ENCODE measurements at regions not wholly inside any gene's neighbourhood (a gene's known extent, or its start where the extent isn't known, plus 50 kb on each side); places are given as distances from the start of the nearest gene placed in this dataset.
"Not testable (repeated sequence)": the region's sequence is repeated elsewhere in the genome, so short reads cannot be mapped to it uniquely, and the experiment has no call there.

GRCh38 chr12:5318874-5319273, 113.0 kb upstream of the NTF3 start:
- no peak for DNase-seq

- no peak for DNase-seq
Observed at GRCh38 chr12:5328669-5329517, 103.0 kb upstream of the NTF3 start.

- DNase-seq: no peak
Observed at GRCh38 chr12:5332551-5332950, 99.4 kb upstream of the NTF3 start.

GRCh38 chr12:5333096-5333495, 98.8 kb upstream of the NTF3 start:
- DNase-seq: no peak

- DNase-seq: no peak
Observed at GRCh38 chr12:5335069-5335468, 96.8 kb upstream of the NTF3 start.

GRCh38 chr12:5341086-5341485, 90.8 kb upstream of the NTF3 start:
- not testable (repeated sequence) for DNase-seq

- no peak for DNase-seq
Observed at GRCh38 chr12:5343711-5344110, 88.2 kb upstream of the NTF3 start.

- DNase-seq: no peak
Observed at GRCh38 chr12:5344131-5344530, 87.8 kb upstream of the NTF3 start.

- no peak for DNase-seq
Observed at GRCh38 chr12:5345534-5345933, 86.4 kb upstream of the NTF3 start.

- no peak for DNase-seq
Observed at GRCh38 chr12:5348057-5348456, 83.9 kb upstream of the NTF3 start.

- no peak for DNase-seq
Observed at GRCh38 chr12:5348491-5348890, 83.4 kb upstream of the NTF3 start.

GRCh38 chr12:5364036-5364770, 67.7 kb upstream of the NTF3 start:
- DNase-seq: no peak

- no peak for DNase-seq
Observed at GRCh38 chr12:5369298-5369697, 62.6 kb upstream of the NTF3 start.

- no peak for DNase-seq
Observed at GRCh38 chr12:5371631-5372030, 60.3 kb upstream of the NTF3 start.

GRCh38 chr12:5374713-5375112, 57.2 kb upstream of the NTF3 start:
- no peak for DNase-seq

GRCh38 chr12:5375547-5376295, 56.2 kb upstream of the NTF3 start:
- DNase-seq: no peak

- DNase-seq: no peak
Observed at GRCh38 chr12:5376591-5377207, 55.2 kb upstream of the NTF3 start.

- DNase-seq: no peak
Observed at GRCh38 chr12:5377997-5378592, 53.8 kb upstream of the NTF3 start.

GRCh38 chr12:5379749-5380496, 52.0 kb upstream of the NTF3 start:
- no peak for DNase-seq
